Renal pelvis (tissue), 1 donor: ENCODE measurements at regions not wholly inside any gene's neighbourhood (a gene's known extent, or its start where the extent isn't known, plus 50 kb on each side); places are given as distances from the start of the nearest gene placed in this dataset.
"Not testable (repeated sequence)": the region's sequence is repeated elsewhere in the genome, so short reads cannot be mapped to it uniquely, and the experiment has no call there.

Source experiments
- DNase-seq: peaks from one replicate; pipeline ENCODE4 v3.0.0-alpha.2; 2013

GRCh38 chr17:36845916-36846315 is 91.4 kb upstream of the LHX1 start:
- no peak for DNase-seq

- no peak for DNase-seq
Measured at GRCh38 chr17:36846410-36847292, 90.6 kb upstream of the LHX1 start.

- DNase-seq, result no peak
Measured at GRCh38 chr17:36848008-36848902, 89.0 kb upstream of the LHX1 start.

GRCh38 chr17:36849020-36849419 is 88.3 kb upstream of the LHX1 start:
- not testable (repeated sequence) for DNase-seq

- no peak for DNase-seq
Measured at GRCh38 chr17:36849871-36850348, 87.4 kb upstream of the LHX1 start.

- DNase-seq, result no peak
Measured at GRCh38 chr17:36850790-36851189, 86.5 kb upstream of the LHX1 start.

- DNase-seq, result no peak
Measured at GRCh38 chr17:36851250-36851649, 86.0 kb upstream of the LHX1 start.

GRCh38 chr17:36852478-36852877 is 84.8 kb upstream of the LHX1 start:
- not testable (repeated sequence) for DNase-seq

- no peak for DNase-seq
Measured at GRCh38 chr17:36854982-36855381, 82.3 kb upstream of the LHX1 start.

- DNase-seq, result no peak
Measured at GRCh38 chr17:36855459-36855858, 81.8 kb upstream of the LHX1 start.

- no peak for DNase-seq
Measured at GRCh38 chr17:36856222-36856621, 81.1 kb upstream of the LHX1 start.

- DNase-seq, result no peak
Measured at GRCh38 chr17:36856903-36857381, 80.3 kb upstream of the LHX1 start.

- no peak for DNase-seq
Measured at GRCh38 chr17:36857698-36858097, 79.6 kb upstream of the LHX1 start.

GRCh38 chr17:36858119-36859002 is 78.9 kb upstream of the LHX1 start:
- DNase-seq, result no peak

- DNase-seq, result no peak
Measured at GRCh38 chr17:36859003-36859300, 78.3 kb upstream of the LHX1 start.

- peak; percentile 65 for DNase-seq
Measured at GRCh38 chr17:36859706-36860105, 77.6 kb upstream of the LHX1 start.

- no peak for DNase-seq
Measured at GRCh38 chr17:36861531-36861930, 75.7 kb upstream of the LHX1 start.

- no peak for DNase-seq
Measured at GRCh38 chr17:36862116-36862920, 75.0 kb upstream of the LHX1 start.

GRCh38 chr17:36863131-36863530 is 74.1 kb upstream of the LHX1 start:
- no peak for DNase-seq

GRCh38 chr17:36863676-36864612 is 73.3 kb upstream of the LHX1 start:
- no peak for DNase-seq
